H1 (cell line): ENCODE measurements at regions not wholly inside any gene's neighbourhood (a gene's known extent, or its start where the extent isn't known, plus 50 kb on each side); places are given as distances from the start of the nearest gene placed in this dataset.

Experiments used
- CTCF ChIA-PET: fragments of 300-600 bp; sonication (Branson Sonifier 250); formaldehyde crosslinking; loops from one replicate; lab custom pipeline; 2021; ENCODE audit not compliant: partially characterized antibody; lab: Charles Lee
- POLR2A ChIA-PET: fragments of 300-600 bp; sonication (Branson Sonifier 250); formaldehyde crosslinking; loops from one replicate; lab custom pipeline; 2021; ENCODE audit warnings: inconsistent platforms; ENCODE audit not compliant: partially characterized antibody; lab: Charles Lee
- DNase-seq, 2 experiments: peaks; one replicate each; pipeline versions ENCODE4 v3.0.0 to v3.0.0-alpha.2; 2010 to 2022; ENCODE audit warnings: low spot score in 2 of 2, low read depth in 1 of 2, mixed read lengths in 1 of 2
- FAIRE-seq: peaks from 2 replicates; lab custom pipeline; 2011; peaks lifted over from hg19 to GRCh38; lab: Jason Lieb, UNC
- H2AFZ ChIP-seq: 2 replicates; pipeline ENCODE4 v1.8.1; 2012; ENCODE audit warnings: low read length, inconsistent platforms
- H2AK5ac ChIP-seq: 2 replicates; pipeline ENCODE4 v1.6.1; 2013; ENCODE audit warnings: low read depth, low read length
- H2BK120ac ChIP-seq: replicated peaks from 2 replicates; pipeline ENCODE3; 2013; ENCODE audit warnings: low read depth, low read length, inconsistent platforms
- H2BK12ac ChIP-seq: 2 replicates; pipeline ENCODE4 v1.6.1; 2013; ENCODE audit warnings: low read depth, low read length
- H2BK15ac ChIP-seq: 2 replicates; pipeline ENCODE4 v1.6.1; 2013; ENCODE audit warnings: low read length
- H2BK20ac ChIP-seq: 2 replicates; pipeline ENCODE4 v1.6.1; 2013; ENCODE audit warnings: low read length
- H2BK5ac ChIP-seq: 2 replicates; pipeline ENCODE4 v1.6.1; 2013; ENCODE audit warnings: low read depth, low read length
- H3K14ac ChIP-seq: 2 replicates; pipeline ENCODE4 v1.6.1; 2013; ENCODE audit warnings: inconsistent platforms; ENCODE audit not compliant: insufficient read length
- H3K18ac ChIP-seq: 2 replicates; pipeline ENCODE4 v1.6.1; 2013; ENCODE audit warnings: low read length; ENCODE audit errors: extremely low read depth
- H3K23ac ChIP-seq: 2 replicates; pipeline ENCODE4 v1.6.1; 2013; ENCODE audit warnings: inconsistent platforms; ENCODE audit not compliant: insufficient read length
- H3K23me2 ChIP-seq: 2 replicates; pipeline ENCODE4 v1.6.1; 2013; ENCODE audit warnings: low read depth, low read length
- H3K27ac ChIP-seq: 2 replicates; pipeline ENCODE4 v1.6.1; 2011; ENCODE audit warnings: low read depth, low read length, inconsistent platforms
- H3K27me3 ChIP-seq, 4 experiments: replicated peaks in 1 of 4; 1 replicate in 1 of 4; 2 replicates in 3 of 4; pipeline versions ENCODE4 v1.6.1 to v1.8.1; 2011 to 2013; ENCODE audit warnings: low read length in 3 of 4, mild to moderate bottlenecking in 3 of 4, inconsistent platforms in 2 of 4, mixed read lengths in 2 of 4, moderate library complexity in 1 of 4; ENCODE audit not compliant: control insufficient read depth in 3 of 4, insufficient read depth in 3 of 4; ENCODE audit errors: extremely low read depth in 1 of 4
- H3K36me3 ChIP-seq, 4 experiments: 2 replicates each; pipeline versions ENCODE4 v1.6.1 to v1.8.1; 2011 to 2013; ENCODE audit warnings: mild to moderate bottlenecking in 4 of 4, low read length in 3 of 4, moderate library complexity in 2 of 4, control low read depth in 1 of 4, inconsistent platforms in 1 of 4; ENCODE audit not compliant: insufficient read depth in 4 of 4, control insufficient read depth in 2 of 4
- H3K4ac ChIP-seq: replicated peaks from 2 replicates; pipeline ENCODE3; 2013; ENCODE audit warnings: low read length, low read depth, mixed read lengths, inconsistent platforms; ENCODE audit not compliant: insufficient read length
- H3K4me1 ChIP-seq, 4 experiments: replicated peaks in 1 of 4; 1 replicate in 1 of 4; 2 replicates in 3 of 4; pipeline versions ENCODE4 v1.6.1 to v1.8.1; 2011 to 2013; ENCODE audit warnings: low read length in 3 of 4, inconsistent platforms in 2 of 4, mixed read lengths in 1 of 4; ENCODE audit not compliant: insufficient read depth in 4 of 4, control insufficient read depth in 3 of 4
- H3K4me2 ChIP-seq, 2 experiments: 2 replicates each; pipeline versions ENCODE4 v1.6.1 to v1.8.1; 2011 to 2013; ENCODE audit warnings: low read depth in 2 of 2, low read length in 2 of 2, control low read depth in 1 of 2, inconsistent platforms in 1 of 2, mild to moderate bottlenecking in 1 of 2; ENCODE audit not compliant: insufficient read depth in 1 of 2
- H3K4me3 ChIP-seq, 4 experiments: fragments of 200-600, 300-600 bp in 1 of 4; sonication (generic), shearing (Covaris generic), sonication (Bioruptor Twin) in 1 of 4; 2 replicates each; pipeline versions ENCODE4 v1.5.1 to v1.8.1; 2011 to 2016; ENCODE audit warnings: low read length in 4 of 4, low read depth in 3 of 4, control low read depth in 2 of 4, inconsistent platforms in 2 of 4, mild to moderate bottlenecking in 2 of 4, mixed read lengths in 1 of 4, moderate library complexity in 1 of 4; ENCODE audit not compliant: insufficient read depth in 2 of 4; ENCODE audit errors: extremely low read depth in 1 of 4
- H3K56ac ChIP-seq: replicated peaks from 2 replicates; pipeline ENCODE3; 2013; ENCODE audit warnings: low read depth, mild to moderate bottlenecking, mixed read lengths, low read length, inconsistent platforms; ENCODE audit not compliant: insufficient read length
- H3K79me1 ChIP-seq: 2 replicates; pipeline ENCODE4 v1.6.1; 2013; ENCODE audit warnings: low read depth, low read length, control low read depth
- H3K79me2 ChIP-seq, 2 experiments: 2 replicates each; pipeline versions ENCODE4 v1.6.1 to v1.8.1; 2012 to 2013; ENCODE audit warnings: low read length in 2 of 2, mild to moderate bottlenecking in 2 of 2, inconsistent platforms in 1 of 2; ENCODE audit not compliant: insufficient read depth in 2 of 2, control insufficient read depth in 1 of 2
- H3K9ac ChIP-seq, 4 experiments: replicated peaks in 1 of 4; 1 replicate in 1 of 4; 2 replicates in 3 of 4; pipeline versions ENCODE4 v1.6.1 to v1.8.1; 2011 to 2013; ENCODE audit warnings: low read depth in 3 of 4, low read length in 3 of 4, control low read depth in 2 of 4, mild to moderate bottlenecking in 2 of 4, moderate library complexity in 2 of 4, inconsistent platforms in 1 of 4; ENCODE audit errors: extremely low read depth in 1 of 4
- H3K9me3 ChIP-seq, 2 experiments: 2 replicates each; pipeline versions ENCODE4 v1.6.1 to v1.8.1; 2012 to 2013; ENCODE audit warnings: mild to moderate bottlenecking in 2 of 2, moderate library complexity in 2 of 2, control low read depth in 1 of 2, inconsistent platforms in 1 of 2, low read depth in 1 of 2, low read length in 1 of 2, mixed read lengths in 1 of 2; ENCODE audit not compliant: insufficient read depth in 2 of 2
- H4K20me1 ChIP-seq, 2 experiments: replicated peaks in 1 of 2; 2 replicates each; pipeline versions ENCODE3 to v1.8.1; 2011 to 2013; ENCODE audit warnings: inconsistent platforms in 2 of 2, low read length in 2 of 2, mild to moderate bottlenecking in 1 of 2; ENCODE audit not compliant: insufficient read depth in 2 of 2, control insufficient read depth in 1 of 2
- H4K5ac ChIP-seq: 2 replicates; pipeline ENCODE4 v1.6.1; 2013; ENCODE audit warnings: low read length, low read depth, mixed read lengths, inconsistent platforms; ENCODE audit not compliant: insufficient read length
- H4K8ac ChIP-seq: 2 replicates; pipeline ENCODE4 v1.8.0; 2013; ENCODE audit warnings: mild to moderate bottlenecking, moderate library complexity, low read length, inconsistent platforms; ENCODE audit not compliant: insufficient read depth; ENCODE audit errors: extremely low read depth
- H4K91ac ChIP-seq: replicated peaks from 2 replicates; pipeline ENCODE3; 2013; ENCODE audit warnings: low read length, mixed read lengths, inconsistent platforms; ENCODE audit not compliant: insufficient read length
- SRF ChIP-seq: IDR thresholded peaks from 2 replicates; pipeline ENCODE4 v1.6.1; 2011; ENCODE audit warnings: mild to moderate bottlenecking, low read depth, low read length, moderate library complexity
- WGBS, 2 experiments: shearing (Covaris generic) in 1 of 2; methylation state at CpG; one replicate each; pipeline versions ENCODE4 v1.1.6 to v1.1.7; 2013 to 2015; ENCODE audit warnings: low lambda C conversion rate in 2 of 2, mixed read lengths in 2 of 2, inconsistent platforms in 1 of 2, low coverage in 1 of 2, missing lambda C conversion rate in 1 of 2; ENCODE audit not compliant: insufficient replicate concordance in 2 of 2, insufficient coverage in 1 of 2, insufficient read length in 1 of 2; ENCODE audit errors: extremely low coverage in 1 of 2, missing lambda C conversion rate in 1 of 2; 5-methylcytosine and 5-hydroxymethylcytosine counted together

DNA sequence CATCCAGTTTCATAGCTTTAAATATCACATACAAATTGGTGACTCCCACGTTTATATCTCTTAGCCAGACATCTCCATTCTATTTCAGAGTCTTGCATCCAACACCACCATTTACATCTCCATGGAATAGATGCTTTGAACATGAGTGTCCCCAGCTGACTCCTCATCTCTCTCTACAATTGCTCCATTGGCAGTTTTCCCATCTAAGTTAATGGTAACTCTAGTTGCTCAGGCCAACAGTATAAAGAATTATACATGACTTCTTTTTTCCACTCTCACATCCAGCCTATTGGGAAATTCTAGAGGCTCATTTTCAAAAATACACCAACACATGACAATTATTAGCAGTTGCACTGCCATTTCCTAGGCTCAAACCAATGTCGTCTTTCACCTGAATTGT is 388.2 kb downstream of the STIM2 start:
- Histone ChIP-seq H3K14ac (no peak overlapping the region), H3K27me3 (no peaks in the 10 kb centered on the region), H3K18ac (no peak overlapping the region), H3K4ac (no peak overlapping the region), H2BK12ac (no peak overlapping the region), H2BK15ac (no peak overlapping the region), H3K4me2 (no peak overlapping the region), H3K9ac (no peak overlapping the region), H3K79me1 (no peaks in the 10 kb centered on the region), H2BK20ac (no peak overlapping the region), H3K27ac (no peak overlapping the region), H3K23ac (no peak overlapping the region), H3K56ac (no peak overlapping the region), H3K79me2 (no peaks in the 10 kb centered on the region), H2BK120ac (no peak overlapping the region), H3K36me3 (no peaks in the 10 kb centered on the region), H3K4me1 (peaks cover 0 to 5% (median 1%) of the 10 kb centered on the region in 4 experiments; a peak in 1 of 7 replicates), H4K91ac (no peak overlapping the region), H4K8ac (no peak overlapping the region), H3K4me3 (no peak overlapping the region), H4K5ac (no peak overlapping the region), H2AK5ac (no peak overlapping the region), H4K20me1 (no peaks in the 10 kb centered on the region), H3K23me2 (no peaks in the 10 kb centered on the region; the same call in 1 of the 2 replicates), H2AFZ (no peak overlapping the region), H3K9me3 (no peaks in the 10 kb centered on the region), H2BK5ac (no peak overlapping the region)
- FAIRE-seq (no peak), DNase-seq (no peak)
- ChIA-PET CTCF (no interaction called here), POLR2A (no interaction called here)
- WGBS, 2 experiments: 87% methylated on average over 2 of the region's 2 CpGs; no CpG with 5 or more reads in 1 of the 2 experiments
- TF ChIP-seq SRF: no peak
